IMR-90 (cell line): ENCODE measurements at regions not wholly inside any gene's neighbourhood (a gene's known extent, or its start where the extent isn't known, plus 50 kb on each side); places are given as distances from the start of the nearest gene placed in this dataset.

ENCODE experiments used
- ATAC-seq: fragments of 200-7000 bp; cut with Tn5 transposase; 2 replicates; pipeline ENCODE4 v1.9.1; 2020; ENCODE audit warnings: low read depth, mild to moderate bottlenecking, moderate library complexity
- BruUV-seq: library from RNA; stranded (reverse); fragments of 400-500 nt; replicated peaks from 2 replicates; lab custom pipeline; 2021; lab: Mats Ljungman, UMichigan
- CTCF ChIA-PET: fragments of 300-600 bp; formaldehyde crosslinking; extraction: SDS; loops from one replicate; lab custom pipeline; 2021; ENCODE audit warnings: antibody characterized with exemption; lab: Yijun Ruan, JAX
- POLR2A ChIA-PET: fragments of 300-600 bp; sonication (Branson Sonifier 250); formaldehyde crosslinking; loops from one replicate; lab custom pipeline; 2022; ENCODE audit warnings: antibody characterized with exemption; ENCODE audit not compliant: unreplicated experiment; lab: Charles Lee
- DNase-seq: peaks from one replicate; pipeline ENCODE4 v3.0.0; 2013
- H2AFZ ChIP-seq: replicated peaks from 2 replicates; pipeline ENCODE3; 2013; ENCODE audit warnings: low read length, mild to moderate bottlenecking; ENCODE audit not compliant: poor library complexity
- H2AK5ac ChIP-seq: 2 replicates; pipeline ENCODE4 v1.6.1; 2013; ENCODE audit warnings: low read depth, low read length, inconsistent platforms
- H2AK9ac ChIP-seq: replicated peaks from 2 replicates; pipeline ENCODE3; 2013; ENCODE audit warnings: mild to moderate bottlenecking, low read depth, low read length, moderate library complexity; ENCODE audit not compliant: poor library complexity
- H2BK120ac ChIP-seq: 2 replicates; pipeline ENCODE4 v1.6.1; 2013; ENCODE audit warnings: low read depth, low read length, inconsistent platforms
- H2BK15ac ChIP-seq: 3 replicates; pipeline ENCODE4 v1.6.1; 2013; ENCODE audit warnings: low read depth, low read length, inconsistent platforms
- H2BK20ac ChIP-seq: 2 replicates; pipeline ENCODE4 v1.6.1; 2013; ENCODE audit warnings: low read depth, mild to moderate bottlenecking, inconsistent platforms, low read length, moderate library complexity
- H2BK5ac ChIP-seq: 2 replicates; pipeline ENCODE4 v1.6.1; 2013; ENCODE audit warnings: mild to moderate bottlenecking, low read depth, low read length, inconsistent platforms; ENCODE audit not compliant: poor library complexity, severe bottlenecking
- H3K14ac ChIP-seq: replicated peaks from 2 replicates; pipeline ENCODE4 v1.6.1; 2013; ENCODE audit warnings: low read depth, low read length, inconsistent platforms
- H3K18ac ChIP-seq: 2 replicates; pipeline ENCODE4 v1.6.1; 2013; ENCODE audit warnings: low read depth, low read length, control low read depth
- H3K23ac ChIP-seq: 2 replicates; pipeline ENCODE4 v1.6.1; 2013; ENCODE audit warnings: low read depth, low read length, inconsistent platforms
- H3K27ac ChIP-seq: 2 replicates; pipeline ENCODE4 v1.5.1; 2013; ENCODE audit warnings: mild to moderate bottlenecking, control low read depth, low read length; ENCODE audit not compliant: insufficient read depth
- H3K27me3 ChIP-seq: 2 replicates; pipeline ENCODE4 v1.6.1; 2013; ENCODE audit warnings: low read length; ENCODE audit not compliant: control insufficient read depth, insufficient read depth
- H3K36me3 ChIP-seq: 2 replicates; pipeline ENCODE4 v1.6.1; 2013; ENCODE audit warnings: low read length, mixed read lengths; ENCODE audit not compliant: control insufficient read depth, insufficient read depth
- H3K4ac ChIP-seq: 2 replicates; pipeline ENCODE4 v1.6.1; 2013; ENCODE audit warnings: low read depth, low read length, inconsistent platforms
- H3K4me1 ChIP-seq: 2 replicates; pipeline ENCODE4 v1.6.1; 2013; ENCODE audit warnings: low read length, mixed read lengths; ENCODE audit not compliant: control insufficient read depth, insufficient read depth
- H3K4me2 ChIP-seq: 2 replicates; pipeline ENCODE4 v1.6.1; 2013; ENCODE audit warnings: low read depth, mild to moderate bottlenecking, control low read depth, low read length, moderate library complexity
- H3K4me3 ChIP-seq: 2 replicates; pipeline ENCODE4 v1.5.1; 2013; ENCODE audit warnings: low read depth, mild to moderate bottlenecking, control low read depth, low read length, moderate library complexity; ENCODE audit not compliant: insufficient read depth
- H3K56ac ChIP-seq: 2 replicates; pipeline ENCODE4 v1.6.1; 2013; ENCODE audit warnings: low read length, inconsistent platforms; ENCODE audit not compliant: insufficient read depth; ENCODE audit errors: extremely low read depth
- H3K79me1 ChIP-seq, 2 experiments: 2 replicates each; pipeline ENCODE4 v1.6.1; 2013; ENCODE audit warnings: low read length in 2 of 2, inconsistent platforms in 1 of 2, low read depth in 1 of 2
- H3K9ac ChIP-seq: 2 replicates; pipeline ENCODE4 v1.6.1; 2013; ENCODE audit warnings: low read depth, low read length, control low read depth
- H3K9me1 ChIP-seq: 2 replicates; pipeline ENCODE4 v1.6.1; 2013; ENCODE audit warnings: low read length, inconsistent platforms; ENCODE audit not compliant: insufficient read depth
- H3K9me3 ChIP-seq: 2 replicates; pipeline ENCODE4 v1.6.1; 2013; ENCODE audit warnings: low read length; ENCODE audit not compliant: control insufficient read depth, insufficient read depth
- H4K20me1 ChIP-seq: 2 replicates; pipeline ENCODE4 v1.6.1; 2013; ENCODE audit warnings: low read length, inconsistent platforms; ENCODE audit not compliant: insufficient read depth
- H4K5ac ChIP-seq: 2 replicates; pipeline ENCODE4 v1.6.1; 2013; ENCODE audit warnings: mild to moderate bottlenecking, low read depth, low read length, control low read depth
- H4K8ac ChIP-seq, 2 experiments: 2 replicates each; pipeline ENCODE4 v1.6.1; 2013; ENCODE audit warnings: low read depth in 2 of 2, low read length in 2 of 2, control low read depth in 1 of 2, inconsistent platforms in 1 of 2
- H4K91ac ChIP-seq: 2 replicates; pipeline ENCODE4 v1.6.1; 2013; ENCODE audit warnings: low read depth, low read length, inconsistent platforms; ENCODE audit not compliant: insufficient read depth
- MAZ ChIP-seq: IDR thresholded peaks from 2 replicates; pipeline ENCODE4 v1.6.1; 2012; ENCODE audit warnings: low read depth, mild to moderate bottlenecking, low read length, improper control_type of control experiment, moderate library complexity, borderline replicate concordance
- RAD21 ChIP-seq: IDR thresholded peaks from 2 replicates; pipeline ENCODE4 v1.6.1; 2012; ENCODE audit warnings: low read length, improper control_type of control experiment
- RCOR1 ChIP-seq: IDR thresholded peaks from 2 replicates; pipeline ENCODE4 v1.6.1; 2012; ENCODE audit warnings: mild to moderate bottlenecking, low read length, improper control_type of control experiment; ENCODE audit not compliant: insufficient replicate concordance
- SMC3 ChIP-seq: fragments of 150-350 bp; IDR thresholded peaks from 2 replicates; pipeline ENCODE4 v1.6.1; 2016; ENCODE audit warnings: low read depth, mild to moderate bottlenecking, antibody characterized with exemption, low read length, moderate library complexity
- WGBS, 2 experiments: methylation state at CpG; one replicate each; pipeline versions ENCODE4 v1.1.5 to v1.1.7; 2013; ENCODE audit warnings: missing lambda C conversion rate in 2 of 2; ENCODE audit not compliant: insufficient read length in 1 of 2; ENCODE audit errors: extremely low coverage in 2 of 2; 5-methylcytosine and 5-hydroxymethylcytosine counted together
- dilution Hi-C: fragments of 300-500 bp; cut with HindIII; formaldehyde crosslinking; loops from one replicate; pipeline ENCODE4 v1.14.3; 2018; ENCODE audit warnings: low sequenced_read_pairs; ENCODE audit not compliant: unreplicated experiment
- in situ Hi-C: fragments of 300-500 bp; cut with MboI; formaldehyde crosslinking; loops from 3 replicates; pipeline ENCODE4 v1.14.3; 2019; ENCODE audit warnings: low sequenced_read_pairs, inconsistent platforms, mixed read lengths
- intact Hi-C: fragments of 100-400 bp; cut with micrococcal nuclease; formaldehyde crosslinking; loops from 2 replicates; pipeline ENCODE4 v1.10.0; 2022
- TF ChIP-seq, protein P1 (sequence below): conservative IDR thresholded peaks from 2 replicates; pipeline ENCODE4 v1.5.1; 2012; ENCODE audit warnings: mild to moderate bottlenecking, low read depth, low read length, improper control_type of control experiment

DNA sequence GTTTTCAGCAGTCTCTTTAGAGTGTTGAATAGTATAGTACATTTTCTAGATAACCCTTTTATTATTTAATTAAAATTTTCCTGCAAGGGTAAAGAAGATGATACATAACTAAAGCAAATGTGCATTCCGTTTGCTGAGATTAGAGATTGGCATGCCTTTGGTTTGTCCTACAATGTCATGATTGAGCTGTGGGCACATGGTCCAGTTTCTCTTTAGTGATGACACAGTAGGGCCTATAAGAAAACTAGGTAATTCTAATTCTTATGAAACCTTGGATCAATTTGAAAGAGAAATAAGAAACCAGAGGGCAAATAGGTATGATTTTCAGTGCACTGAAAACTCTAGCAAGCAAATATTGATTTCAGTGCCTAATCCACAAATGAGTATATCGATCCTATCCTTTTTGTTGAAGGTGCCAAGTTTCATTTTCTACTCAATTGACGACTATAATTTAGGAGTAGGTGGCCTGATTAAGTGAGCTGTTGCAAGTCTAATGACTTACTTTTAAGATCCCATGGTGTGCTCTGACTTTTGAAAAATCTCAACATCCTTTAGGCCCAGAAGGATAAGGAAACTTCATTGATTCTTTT is 128.0 kb upstream of the KCNK1 start:
- H4K8ac ChIP-seq: no peak overlapping the region
- H2BK15ac ChIP-seq: no peak overlapping the region
- no peaks in the 10 kb centered on the region for H3K36me3 ChIP-seq
- no peak overlapping the region for H3K4ac ChIP-seq
- no peak overlapping the region for H3K14ac ChIP-seq
- H3K4me1 ChIP-seq: no peaks in the 10 kb centered on the region
- peaks cover 10% of the 10 kb centered on the region for H3K9me3 ChIP-seq
- no peaks in the 10 kb centered on the region for H3K27me3 ChIP-seq
- CTCF ChIA-PET: interaction anchor here (0.5 kb wide), 1 partner anchor 586 kb away, joined by 5 read pairs; no protein-coding TSS in a partner anchor
- DNase-seq (no peak), ATAC-seq (no peak)
- H2AFZ ChIP-seq: no peak overlapping the region
- H3K56ac ChIP-seq: no peak overlapping the region
- no peak overlapping the region for H3K27ac ChIP-seq
- H2BK5ac ChIP-seq: no peak overlapping the region
- no peak overlapping the region for H4K91ac ChIP-seq
- H3K4me3 ChIP-seq: no peak overlapping the region
- in situ Hi-C loops: no loop called here
- H2AK9ac ChIP-seq: no peak overlapping the region
- no peak overlapping the region for H3K18ac ChIP-seq
- H2AK5ac ChIP-seq: no peak overlapping the region
- H3K23ac ChIP-seq: no peak overlapping the region
- H3K9ac ChIP-seq: no peak overlapping the region
- intact Hi-C loops: no loop called here
- dilution Hi-C loops: no loop called here
- H2BK20ac ChIP-seq: no peak overlapping the region
- WGBS, 2 experiments: no CpG with 5 or more reads among the region's 3 CpGs
- no peak overlapping the region for H3K4me2 ChIP-seq
- POLR2A ChIA-PET: no interaction called here
- TF ChIP-seq SMC3 (no peak), MAZ (no peak), RAD21 (no peak), RCOR1 (no peak)
- TF ChIP-seq, protein P1, sequence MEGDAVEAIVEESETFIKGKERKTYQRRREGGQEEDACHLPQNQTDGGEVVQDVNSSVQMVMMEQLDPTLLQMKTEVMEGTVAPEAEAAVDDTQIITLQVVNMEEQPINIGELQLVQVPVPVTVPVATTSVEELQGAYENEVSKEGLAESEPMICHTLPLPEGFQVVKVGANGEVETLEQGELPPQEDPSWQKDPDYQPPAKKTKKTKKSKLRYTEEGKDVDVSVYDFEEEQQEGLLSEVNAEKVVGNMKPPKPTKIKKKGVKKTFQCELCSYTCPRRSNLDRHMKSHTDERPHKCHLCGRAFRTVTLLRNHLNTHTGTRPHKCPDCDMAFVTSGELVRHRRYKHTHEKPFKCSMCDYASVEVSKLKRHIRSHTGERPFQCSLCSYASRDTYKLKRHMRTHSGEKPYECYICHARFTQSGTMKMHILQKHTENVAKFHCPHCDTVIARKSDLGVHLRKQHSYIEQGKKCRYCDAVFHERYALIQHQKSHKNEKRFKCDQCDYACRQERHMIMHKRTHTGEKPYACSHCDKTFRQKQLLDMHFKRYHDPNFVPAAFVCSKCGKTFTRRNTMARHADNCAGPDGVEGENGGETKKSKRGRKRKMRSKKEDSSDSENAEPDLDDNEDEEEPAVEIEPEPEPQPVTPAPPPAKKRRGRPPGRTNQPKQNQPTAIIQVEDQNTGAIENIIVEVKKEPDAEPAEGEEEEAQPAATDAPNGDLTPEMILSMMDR: no peak
- H4K20me1 ChIP-seq: no peaks in the 10 kb centered on the region
- no peaks in the 10 kb centered on the region for H3K79me1 ChIP-seq
- no peak overlapping the region for H2BK120ac ChIP-seq
- BruUV-seq: no TSS peak
- H4K5ac ChIP-seq: no peak overlapping the region
- H3K9me1 ChIP-seq: no peaks in the 10 kb centered on the region
